ENCODE measurements at regions not wholly inside any gene's neighbourhood (a gene's known extent, or its start where the extent isn't known, plus 50 kb on each side); places are given as distances from the start of the nearest gene placed in this dataset.
"Not testable (repeated sequence)": the region's sequence is repeated elsewhere in the genome, so short reads cannot be mapped to it uniquely, and the experiment has no call there.

DNA sequence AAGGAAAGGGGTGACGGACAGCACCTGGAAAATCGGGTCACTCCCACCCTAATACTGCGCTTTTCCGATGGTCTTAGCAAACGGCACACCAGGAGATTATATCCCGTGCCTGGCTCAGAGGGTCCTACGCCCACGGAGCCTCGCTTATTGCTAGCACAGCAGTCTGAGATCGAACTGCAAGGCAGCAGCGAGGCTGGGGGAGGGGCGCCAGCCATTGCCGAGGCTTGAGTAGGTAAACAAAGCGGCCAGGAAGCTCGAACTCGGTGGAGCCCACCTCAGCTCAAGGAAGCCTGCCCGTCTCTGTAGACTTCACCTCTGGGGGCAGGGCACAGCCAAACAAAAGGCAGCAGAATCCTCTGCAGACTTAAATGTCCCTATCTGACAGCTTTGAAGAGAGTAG lies 91.5 kb upstream of the MBIP start:
- not testable (repeated sequence) for DNase-seq (ENCODE audit: low read depth in 2 of 2)

- DNase-seq (ENCODE audit: low read depth in 2 of 2) = no peak
Measured at GRCh38 chr14:36408388-36408787, 88.0 kb upstream of the MBIP start.

DNA sequence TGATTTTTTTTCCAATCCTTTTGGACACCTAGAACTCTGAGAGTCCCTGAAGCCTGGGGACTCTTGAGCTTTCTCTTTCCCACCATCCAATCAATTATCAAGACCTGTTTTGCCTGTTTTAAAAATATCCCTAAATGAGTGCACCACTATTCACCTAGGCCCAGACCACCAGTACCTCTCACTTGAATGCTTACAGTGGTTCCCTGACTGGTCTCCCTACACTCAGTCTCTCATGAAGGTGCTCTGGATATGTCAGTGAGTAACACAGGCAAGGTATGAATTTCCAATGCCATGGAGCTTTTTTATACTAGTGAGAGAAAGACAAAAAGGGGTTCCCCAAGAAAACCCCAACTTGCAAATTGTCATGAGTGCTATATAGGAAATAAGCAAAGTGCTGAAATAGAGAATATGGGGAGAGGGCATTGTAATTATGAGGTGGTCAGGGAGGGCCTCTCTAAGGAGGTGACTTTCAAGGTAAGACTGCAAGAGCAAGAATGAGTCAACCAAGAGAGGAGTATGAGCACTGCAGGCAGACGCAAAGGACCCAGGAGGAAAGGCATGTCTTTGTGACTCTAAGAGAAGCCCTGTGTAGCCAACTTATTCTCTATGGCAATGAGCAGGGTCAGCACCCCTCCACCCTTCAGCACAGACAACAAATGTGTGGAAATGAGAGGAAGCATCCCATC lies 85.3 kb upstream of the MBIP start:
- no peak for DNase-seq (ENCODE audit: low read depth in 2 of 2)

DNA sequence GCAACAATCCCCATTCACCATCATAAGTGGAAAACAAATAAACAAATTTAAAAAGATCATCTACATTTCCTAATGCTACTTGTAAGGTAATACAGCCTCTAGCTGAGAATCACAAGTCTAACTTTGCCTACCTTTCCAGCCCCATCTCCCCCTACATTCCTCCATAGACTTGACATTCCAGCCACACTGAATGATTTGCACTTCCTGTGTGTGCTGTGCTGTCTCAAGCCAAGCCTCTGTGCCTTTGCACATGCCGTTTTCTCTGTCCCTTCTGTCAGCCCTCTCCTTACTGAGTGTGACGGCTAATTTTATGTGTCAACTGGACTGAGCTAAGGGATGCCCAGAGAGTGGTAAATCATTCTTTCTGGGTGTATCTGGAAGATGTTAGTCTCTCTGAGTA lies 82.4 kb upstream of the MBIP start:
- DNase-seq (ENCODE audit: low read depth in 2 of 2) = no peak

DNA sequence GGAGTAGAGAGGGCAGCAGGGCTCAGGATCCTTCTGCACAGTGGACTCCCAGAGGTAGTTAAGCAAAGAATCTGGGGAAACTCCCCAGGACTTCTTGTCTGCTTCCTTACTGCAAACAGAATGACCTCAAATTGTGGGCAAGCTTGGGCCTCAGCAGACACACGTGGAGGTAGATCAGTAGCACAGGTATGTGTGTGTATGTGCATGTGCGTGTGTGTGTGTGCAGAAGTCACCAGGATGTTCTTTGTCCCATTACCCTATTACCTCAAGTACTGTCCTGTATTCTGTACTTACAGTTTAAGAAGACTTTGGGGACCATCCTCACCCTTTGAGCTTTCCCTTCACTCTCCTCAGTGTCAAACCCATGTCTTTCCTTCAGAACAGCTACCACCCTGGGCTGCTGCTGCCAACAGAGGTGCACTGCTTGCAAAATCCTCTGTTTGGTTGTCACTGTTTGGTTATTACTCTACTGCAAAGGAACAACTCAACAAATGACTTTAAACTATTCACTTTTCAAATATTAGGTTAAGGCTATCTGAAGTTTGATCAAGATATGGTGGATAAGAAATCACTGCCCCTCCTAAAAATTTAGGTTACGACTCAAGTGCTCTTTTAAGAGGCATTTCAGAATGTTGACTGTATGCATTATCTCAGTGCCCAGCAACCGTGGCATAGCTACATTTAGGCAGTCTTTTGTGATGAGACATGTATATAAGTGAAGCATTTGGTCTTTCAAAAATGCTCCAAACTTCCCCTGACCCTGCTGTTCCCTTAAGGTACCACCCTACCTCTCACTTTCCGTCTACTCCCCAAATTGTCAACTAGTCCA lies 78.2 kb upstream of the MBIP start:
- no peak for DNase-seq (ENCODE audit: low read depth in 2 of 2)

DNA sequence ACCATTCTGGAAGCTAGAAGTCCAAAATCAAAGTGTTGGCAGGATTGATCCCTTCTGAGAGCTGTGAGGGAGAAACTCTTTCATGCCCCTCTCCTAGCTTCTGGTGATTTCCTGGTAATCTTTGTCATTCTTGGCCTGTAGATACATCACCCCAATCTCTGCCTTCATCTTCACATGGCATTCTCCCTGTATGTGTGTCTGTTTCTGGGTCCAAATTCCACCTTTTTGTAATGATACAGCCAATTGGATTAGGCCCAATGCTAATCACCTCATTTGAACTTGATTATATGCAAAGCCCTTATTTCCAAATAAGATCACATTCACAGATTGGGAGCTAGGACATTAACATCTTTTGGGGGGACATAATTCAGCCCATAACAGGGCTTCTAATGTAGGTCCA lies 76.9 kb upstream of the MBIP start:
- no peak for DNase-seq (ENCODE audit: low read depth in 2 of 2)

GRCh38 chr14:36396798-36397197 lies 76.4 kb upstream of the MBIP start:
- DNase-seq (ENCODE audit: low read depth in 2 of 2) = no peak

DNA sequence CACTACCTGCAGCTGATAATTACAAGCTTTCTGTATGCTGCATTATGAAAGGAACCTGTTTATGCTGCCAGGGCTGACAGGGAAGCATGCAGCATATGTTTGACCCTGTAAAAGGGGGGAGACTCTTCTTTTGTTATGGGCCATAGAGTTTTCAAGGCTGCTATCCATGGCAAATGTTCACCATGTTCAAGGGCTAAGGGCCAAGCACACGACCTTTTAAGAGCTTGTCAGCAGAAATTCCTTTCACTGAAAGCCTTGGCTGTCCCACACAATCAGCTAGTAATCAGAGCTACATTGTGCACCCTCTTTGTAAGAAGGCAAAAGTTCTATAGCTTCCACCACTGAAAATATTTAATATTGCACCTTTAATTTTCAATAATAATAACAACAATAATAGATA lies 74.2 kb upstream of the MBIP start:
- no peak for DNase-seq (ENCODE audit: low read depth in 2 of 2)

- DNase-seq (ENCODE audit: low read depth in 2 of 2) = no peak
Measured at GRCh38 chr14:36390718-36391117, 70.3 kb upstream of the MBIP start.

- no peak for DNase-seq (ENCODE audit: low read depth in 2 of 2)
Measured at GRCh38 chr14:36383767-36384431, 63.5 kb upstream of the MBIP start.

- peak; percentile 59 to 72 for DNase-seq (ENCODE audit: low read depth in 2 of 2)
Measured at GRCh38 chr14:36373982-36374673, 53.7 kb upstream of the MBIP start.
